CD8-positive, alpha-beta memory T cell (primary cell): ENCODE measurements at regions not wholly inside any gene's neighbourhood (a gene's known extent, or its start where the extent isn't known, plus 50 kb on each side); places are given as distances from the start of the nearest gene placed in this dataset.
A peak's percentile ranks its signal among the peaks of the same experiment; 100 is the strongest.

ENCODE experiments used
- CTCF ChIA-PET: fragments of 350-600 bp; sonication (Branson Sonifier 250); formaldehyde crosslinking; loops from one replicate; lab custom pipeline; 2021; ENCODE audit warnings: antibody characterized with exemption; lab: Charles Lee
- POLR2A ChIA-PET: fragments of 350-600 bp; sonication (Branson Sonifier 250); formaldehyde crosslinking; loops from one replicate; lab custom pipeline; 2021; ENCODE audit warnings: antibody characterized with exemption; lab: Charles Lee
- DNase-seq, 5 donors: peaks; one replicate each; pipeline versions ENCODE4 v3.0.0 to v3.0.0-alpha.2; 2020 to 2022; ENCODE audit warnings: mixed read lengths in 1 of 5
- H3K27ac ChIP-seq: one replicate; pipeline ENCODE4 v1.7.0; 2013; ENCODE audit warnings: low read depth, mild to moderate bottlenecking, low read length, moderate library complexity
- H3K27me3 ChIP-seq: 2 replicates; pipeline ENCODE4 v1.7.0; 2013; ENCODE audit warnings: low read length, mild to moderate bottlenecking; ENCODE audit not compliant: insufficient read depth, poor library complexity, severe bottlenecking
- H3K36me3 ChIP-seq: 2 replicates; pipeline ENCODE4 v1.7.0; 2013; ENCODE audit warnings: mild to moderate bottlenecking, low read length, moderate library complexity; ENCODE audit not compliant: insufficient read depth
- H3K4me1 ChIP-seq: 2 replicates; pipeline ENCODE4 v1.7.0; 2013; ENCODE audit warnings: mild to moderate bottlenecking, low read length, moderate library complexity; ENCODE audit not compliant: insufficient read depth
- H3K4me3 ChIP-seq: 2 replicates; pipeline ENCODE4 v1.7.0; 2013; ENCODE audit warnings: mild to moderate bottlenecking, low read length
- H3K9me3 ChIP-seq: 2 replicates; pipeline ENCODE4 v1.7.0; 2013; ENCODE audit warnings: mild to moderate bottlenecking, low read length
- H3K27ac Mint-ChIP-seq, 8 donors: one replicate each; pipeline ENCODE4 v1.8.0; 2020 to 2021; ENCODE audit warnings: mixed read lengths in 8 of 8, mild to moderate bottlenecking in 6 of 8, inconsistent platforms in 3 of 8, moderate library complexity in 3 of 8
- H3K27me3 Mint-ChIP-seq, 2 donors: one replicate each; pipeline ENCODE4 v1.8.0; 2020 to 2021; ENCODE audit warnings: mixed read lengths in 2 of 2, mild to moderate bottlenecking in 1 of 2, moderate library complexity in 1 of 2
- H3K36me3 Mint-ChIP-seq, 3 donors: one replicate each; pipeline ENCODE4 v1.8.0; 2020 to 2021; ENCODE audit warnings: mixed read lengths in 3 of 3, inconsistent platforms in 1 of 3, mild to moderate bottlenecking in 1 of 3
- H3K4me1 Mint-ChIP-seq, 3 donors: one replicate each; pipeline ENCODE4 v1.8.0; 2020 to 2021; ENCODE audit warnings: mixed read lengths in 3 of 3, inconsistent platforms in 1 of 3, mild to moderate bottlenecking in 1 of 3
- H3K4me3 Mint-ChIP-seq, 7 donors: one replicate each; pipeline ENCODE4 v1.8.0; 2020 to 2021; ENCODE audit warnings: mixed read lengths in 7 of 7, mild to moderate bottlenecking in 6 of 7, moderate library complexity in 4 of 7, inconsistent platforms in 2 of 7
- H3K9me3 Mint-ChIP-seq, 5 donors: one replicate each; pipeline ENCODE4 v1.8.0; 2020 to 2022; ENCODE audit warnings: mixed read lengths in 5 of 5, mild to moderate bottlenecking in 3 of 5, moderate library complexity in 2 of 5, inconsistent platforms in 1 of 5

- H3K27me3 Mint-ChIP-seq = peaks cover 0 to 1% of the 10 kb centered on the region in 2 donors
- H3K27ac ChIP-seq = no peak overlapping the region
Observed at GRCh38 chr2:7962161-7962560, 719.7 kb upstream of the ID2 start.

GRCh38 chr2:7963787-7964186 lies 718.1 kb upstream of the ID2 start:
- H3K27me3 ChIP-seq = no peaks in the 10 kb centered on the region
- DNase-seq = no peak
- Mint-ChIP-seq H3K27ac (no peak overlapping the region), H3K9me3 (no peaks in the 10 kb centered on the region), H3K36me3 (peaks cover 0 to 6% (median 0%) of the 10 kb centered on the region in 3 donors), H3K27me3 (peaks cover 0 to 1% of the 10 kb centered on the region in 2 donors), H3K4me3 (no peak overlapping the region), H3K4me1 (no peaks in the 10 kb centered on the region)
- ChIA-PET POLR2A (no interaction called here), CTCF (no interaction called here)
- H3K27ac ChIP-seq = no peak overlapping the region
- no peaks in the 10 kb centered on the region for H3K9me3 ChIP-seq
- H3K4me1 ChIP-seq = no peaks in the 10 kb centered on the region
- no peak overlapping the region for H3K4me3 ChIP-seq
- H3K36me3 ChIP-seq = no peaks in the 10 kb centered on the region

More at GRCh38 chr2:7962161-7962560, 719.7 kb upstream of the ID2 start:
- no peaks in the 10 kb centered on the region for H3K4me1 ChIP-seq
- ChIA-PET CTCF (no interaction called here), POLR2A (no interaction called here)
- H3K27me3 ChIP-seq = no peaks in the 10 kb centered on the region
- DNase-seq = no peak
- no peaks in the 10 kb centered on the region for H3K4me1 Mint-ChIP-seq
- no peaks in the 10 kb centered on the region for H3K36me3 ChIP-seq
- H3K36me3 Mint-ChIP-seq = peaks cover 0 to 6% (median 0%) of the 10 kb centered on the region in 3 donors
- no peaks in the 10 kb centered on the region for H3K9me3 Mint-ChIP-seq
- peak overlapping the region in 1 of 8 donors; percentile 34 for H3K27ac Mint-ChIP-seq
- no peak overlapping the region for H3K4me3 Mint-ChIP-seq
- H3K4me3 ChIP-seq = no peak overlapping the region
- no peaks in the 10 kb centered on the region for H3K9me3 ChIP-seq

GRCh38 chr2:7966032-7966431 lies 715.8 kb upstream of the ID2 start:
- CTCF ChIA-PET = no interaction called here
- Mint-ChIP-seq H3K4me3 (no peak overlapping the region), H3K36me3 (peaks cover 0 to 6% (median 2%) of the 10 kb centered on the region in 3 donors), H3K4me1 (no peaks in the 10 kb centered on the region), H3K9me3 (no peaks in the 10 kb centered on the region), H3K27ac (no peak overlapping the region), H3K27me3 (peaks cover 0 to 2% of the 10 kb centered on the region in 2 donors)
- H3K4me1 ChIP-seq = no peaks in the 10 kb centered on the region
- no peak for DNase-seq
- no peaks in the 10 kb centered on the region for H3K27me3 ChIP-seq
- no peak overlapping the region for H3K27ac ChIP-seq
- POLR2A ChIA-PET = no interaction called here
- H3K9me3 ChIP-seq = no peaks in the 10 kb centered on the region
- H3K4me3 ChIP-seq = no peak overlapping the region
- no peaks in the 10 kb centered on the region for H3K36me3 ChIP-seq

GRCh38 chr2:7967707-7968405 lies 714.0 kb upstream of the ID2 start:
- Mint-ChIP-seq H3K27me3 (peaks cover 0 to 3% of the 10 kb centered on the region in 2 donors), H3K27ac (no peak overlapping the region), H3K4me1 (no peaks in the 10 kb centered on the region), H3K36me3 (peaks cover 0 to 6% (median 2%) of the 10 kb centered on the region in 3 donors), H3K9me3 (no peaks in the 10 kb centered on the region), H3K4me3 (no peak overlapping the region)
- Histone ChIP-seq H3K27ac (no peak overlapping the region), H3K9me3 (no peaks in the 10 kb centered on the region), H3K4me3 (no peak overlapping the region), H3K27me3 (no peaks in the 10 kb centered on the region), H3K4me1 (no peaks in the 10 kb centered on the region), H3K36me3 (no peaks in the 10 kb centered on the region)
- CTCF ChIA-PET = no interaction called here
- no peak for DNase-seq
- POLR2A ChIA-PET = no interaction called here

DNA sequence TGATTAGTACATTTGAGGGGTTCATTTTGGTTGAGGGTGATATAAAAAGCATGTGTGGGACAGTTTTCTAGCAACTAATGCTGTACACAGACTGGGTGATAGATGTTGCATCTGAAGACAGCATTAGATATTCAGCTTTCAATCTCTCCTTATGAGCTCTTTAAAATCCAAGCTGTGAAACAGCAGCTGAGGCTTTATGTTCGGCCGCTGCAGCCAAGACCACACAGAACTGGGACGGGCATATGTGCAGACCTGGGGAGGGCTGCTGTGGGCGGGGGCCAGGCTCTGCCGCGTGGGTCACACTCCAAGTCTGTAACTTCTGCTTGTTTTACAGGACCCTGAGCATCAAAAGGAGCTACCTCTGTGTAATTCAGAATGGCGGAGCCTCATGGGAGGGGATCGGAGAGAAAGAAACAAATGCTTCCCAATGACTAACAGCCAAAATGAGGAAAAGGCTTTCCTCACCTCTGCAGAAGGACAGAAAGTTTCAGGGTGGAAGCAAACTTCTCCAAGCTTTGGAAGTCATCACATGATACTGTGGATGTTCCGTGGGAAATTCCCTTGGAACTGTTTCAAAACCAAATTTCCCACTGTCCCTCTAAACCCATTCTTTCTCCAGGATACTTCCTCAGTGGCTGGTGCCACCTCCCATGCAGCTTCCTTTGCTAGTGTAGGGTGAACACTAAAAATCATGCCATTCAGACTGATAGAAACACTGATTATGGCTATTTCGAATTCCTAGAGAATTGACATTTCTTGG lies 711.9 kb upstream of the ID2 start:
- H3K9me3 ChIP-seq = no peaks in the 10 kb centered on the region
- no peak overlapping the region for H3K27ac ChIP-seq
- H3K27ac Mint-ChIP-seq = no peak overlapping the region
- POLR2A ChIA-PET = no interaction called here
- peaks cover 0 to 3% of the 10 kb centered on the region in 2 donors for H3K27me3 Mint-ChIP-seq
- H3K27me3 ChIP-seq = no peaks in the 10 kb centered on the region
- no peak for DNase-seq
- H3K4me3 ChIP-seq = no peak overlapping the region
- H3K9me3 Mint-ChIP-seq = no peaks in the 10 kb centered on the region
- no peaks in the 10 kb centered on the region for H3K4me1 ChIP-seq
- CTCF ChIA-PET = no interaction called here
- H3K36me3 Mint-ChIP-seq = peaks cover 0 to 8% (median 2%) of the 10 kb centered on the region in 3 donors
- H3K36me3 ChIP-seq = no peaks in the 10 kb centered on the region
- H3K4me3 Mint-ChIP-seq = no peak overlapping the region
- H3K4me1 Mint-ChIP-seq = no peaks in the 10 kb centered on the region

GRCh38 chr2:7971248-7971647 lies 710.6 kb upstream of the ID2 start:
- peaks cover 0 to 1% of the 10 kb centered on the region in 2 donors for H3K27me3 Mint-ChIP-seq
- H3K4me1 Mint-ChIP-seq = no peaks in the 10 kb centered on the region

DNA sequence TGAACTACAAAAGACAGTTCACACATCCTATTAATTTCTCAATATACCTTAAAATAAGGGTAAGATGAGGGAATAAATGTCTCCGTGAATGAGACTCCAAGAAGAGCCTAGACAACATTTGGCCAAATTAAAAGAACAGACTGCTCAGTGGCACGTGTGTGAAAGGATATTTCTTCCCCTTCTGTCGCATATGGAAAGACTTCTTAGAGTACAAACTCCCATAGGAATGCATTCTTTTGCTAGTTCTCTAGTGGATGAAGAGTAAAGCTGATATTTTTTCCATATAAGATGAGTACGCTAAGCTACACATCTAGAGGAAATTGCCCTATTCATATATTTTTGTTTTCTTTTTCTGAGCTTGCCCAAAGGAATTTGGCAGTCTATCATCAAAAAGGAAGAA lies 710.0 kb upstream of the ID2 start:
- peaks cover 0 to 1% of the 10 kb centered on the region in 2 donors for H3K27me3 Mint-ChIP-seq
- H3K4me3 Mint-ChIP-seq = no peak overlapping the region
- H3K36me3 ChIP-seq = no peaks in the 10 kb centered on the region
- H3K4me1 ChIP-seq = no peaks in the 10 kb centered on the region
- no peaks in the 10 kb centered on the region for H3K9me3 ChIP-seq
- CTCF ChIA-PET = interaction anchor here (1.4 kb wide), 1 partner anchor 12 kb away, joined by 3 read pairs; no protein-coding TSS in a partner anchor
- peaks cover 0 to 2% (median 0%) of the 10 kb centered on the region in 3 donors for H3K4me1 Mint-ChIP-seq
- POLR2A ChIA-PET = no interaction called here
- DNase-seq = no peak
- peaks cover 0 to 13% (median 2%) of the 10 kb centered on the region in 3 donors for H3K36me3 Mint-ChIP-seq
- H3K27me3 ChIP-seq = no peaks in the 10 kb centered on the region
- H3K9me3 Mint-ChIP-seq = no peaks in the 10 kb centered on the region
- no peak overlapping the region for H3K27ac ChIP-seq
- no peak overlapping the region for H3K4me3 ChIP-seq
- H3K27ac Mint-ChIP-seq = no peak overlapping the region

More at GRCh38 chr2:7971248-7971647, 710.6 kb upstream of the ID2 start:
- no peaks in the 10 kb centered on the region for H3K36me3 ChIP-seq
- ChIA-PET CTCF (interaction anchor here (1.4 kb wide), 1 partner anchor 12 kb away, joined by 3 read pairs; no protein-coding TSS in a partner anchor), POLR2A (no interaction called here)
- H3K9me3 ChIP-seq = no peaks in the 10 kb centered on the region
- no peaks in the 10 kb centered on the region for H3K27me3 ChIP-seq
- H3K4me1 ChIP-seq = no peaks in the 10 kb centered on the region
- H3K4me3 Mint-ChIP-seq = no peak overlapping the region
- DNase-seq = no peak
- H3K36me3 Mint-ChIP-seq = peaks cover 0 to 13% (median 2%) of the 10 kb centered on the region in 3 donors
- H3K9me3 Mint-ChIP-seq = no peaks in the 10 kb centered on the region
- no peak overlapping the region for H3K27ac ChIP-seq
- H3K27ac Mint-ChIP-seq = peak overlapping the region in 1 of 8 donors; percentile 5
- no peak overlapping the region for H3K4me3 ChIP-seq

- POLR2A ChIA-PET = no interaction called here
- Mint-ChIP-seq H3K36me3 (peaks cover 0 to 13% (median 2%) of the 10 kb centered on the region in 3 donors), H3K4me3 (no peak overlapping the region), H3K27ac (no peak overlapping the region), H3K27me3 (peaks cover 0 to 1% of the 10 kb centered on the region in 2 donors), H3K9me3 (no peaks in the 10 kb centered on the region), H3K4me1 (peaks cover 0 to 8% (median 2%) of the 10 kb centered on the region in 3 donors)
- CTCF ChIA-PET = no interaction called here
- H3K27me3 ChIP-seq = no peaks in the 10 kb centered on the region
- DNase-seq = no peak
- H3K4me1 ChIP-seq = no peaks in the 10 kb centered on the region
- H3K36me3 ChIP-seq = no peaks in the 10 kb centered on the region
- no peak overlapping the region for H3K4me3 ChIP-seq
- H3K9me3 ChIP-seq = no peaks in the 10 kb centered on the region
- no peak overlapping the region for H3K27ac ChIP-seq
Observed at GRCh38 chr2:7972670-7973069, 709.2 kb upstream of the ID2 start.
